Keratinocyte (primary cell): ENCODE measurements at regions not wholly inside any gene's neighbourhood (a gene's known extent, or its start where the extent isn't known, plus 50 kb on each side); places are given as distances from the start of the nearest gene placed in this dataset.

Experiments used
- CTCF ChIP-seq, 3 experiments: IDR thresholded peaks in 1 of 3; conservative IDR thresholded peaks in 1 of 3; optimal IDR thresholded peaks in 1 of 3; 2 replicates in 2 of 3; 3 replicates in 1 of 3; pipeline versions ENCODE3 to v1.5.1; 2011; ENCODE audit warnings: low read length in 3 of 3, mild to moderate bottlenecking in 3 of 3, moderate library complexity in 2 of 3, control low read depth in 1 of 3, inconsistent platforms in 1 of 3; ENCODE audit not compliant: insufficient read depth in 2 of 3; ENCODE audit errors: extremely low read depth in 1 of 3
- EZH2 ChIP-seq: IDR thresholded peaks from one replicate; pipeline ENCODE4 v1.6.1; 2012; ENCODE audit warnings: inconsistent platforms, mild to moderate bottlenecking, low read length, moderate library complexity

DNA sequence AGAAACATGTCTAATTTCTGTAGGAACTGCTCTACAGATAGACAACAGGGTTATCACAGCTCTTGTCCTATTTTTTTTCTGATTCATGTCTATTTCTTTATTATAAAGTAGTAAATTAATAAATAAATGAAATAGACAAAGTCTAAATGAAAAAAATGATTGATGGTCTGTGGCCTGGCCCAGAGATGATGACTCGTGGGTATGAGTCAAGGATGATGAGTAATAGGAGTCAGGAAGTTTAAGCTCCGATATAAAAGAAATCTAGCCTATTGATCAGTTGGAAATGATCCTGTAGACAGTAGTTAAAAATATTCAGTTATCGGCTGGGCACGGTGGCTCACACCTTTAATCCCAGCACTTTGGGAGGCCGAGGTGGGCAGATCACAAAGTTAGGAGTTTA lies 90.6 kb upstream of the RTL1 start:
- TF ChIP-seq CTCF (optimal IDR thresholded peaks at IDR 0.05 in 1 of 3, IDR thresholded peaks at IDR 0.05 in 1 of 3, conservative IDR thresholded peaks at IDR 0.05 in 1 of 3; ENCODE audit: extremely low read depth in 1 of 3, insufficient read depth in 2 of 3, low read length in 3 of 3) (no peak), EZH2 (no peak)
